HG02610 (cell line): ENCODE measurements at regions not wholly inside any gene's neighbourhood (a gene's known extent, or its start where the extent isn't known, plus 50 kb on each side); places are given as distances from the start of the nearest gene placed in this dataset.

Experiments used
- ATAC-seq: cut with Tn5 transposase; IDR thresholded peaks from one replicate; pipeline ENCODE4 v1.9.1; 2021; ENCODE audit warnings: mild to moderate bottlenecking, moderate library complexity; ENCODE audit not compliant: unreplicated experiment

DNA sequence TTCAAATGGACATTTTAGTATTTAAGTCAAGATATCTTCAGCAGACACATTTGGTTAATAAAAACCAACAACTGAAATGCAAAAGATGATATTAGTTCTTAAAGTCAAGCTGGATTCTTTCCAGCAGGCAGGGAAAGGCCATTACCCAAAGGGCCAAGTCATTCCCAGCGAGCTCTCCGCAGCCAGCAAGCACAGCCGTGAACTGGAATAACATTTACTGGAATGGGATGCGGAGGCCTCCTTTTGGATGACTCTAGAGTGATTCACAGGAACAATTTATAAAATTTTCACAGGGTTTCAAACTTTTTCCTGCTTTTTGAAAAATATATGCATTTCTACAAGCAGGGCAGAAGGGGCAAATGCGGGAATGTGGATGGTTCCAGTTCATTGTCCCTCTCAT is 76.6 kb upstream of the DAB2 start:
- no peak for ATAC-seq

DNA sequence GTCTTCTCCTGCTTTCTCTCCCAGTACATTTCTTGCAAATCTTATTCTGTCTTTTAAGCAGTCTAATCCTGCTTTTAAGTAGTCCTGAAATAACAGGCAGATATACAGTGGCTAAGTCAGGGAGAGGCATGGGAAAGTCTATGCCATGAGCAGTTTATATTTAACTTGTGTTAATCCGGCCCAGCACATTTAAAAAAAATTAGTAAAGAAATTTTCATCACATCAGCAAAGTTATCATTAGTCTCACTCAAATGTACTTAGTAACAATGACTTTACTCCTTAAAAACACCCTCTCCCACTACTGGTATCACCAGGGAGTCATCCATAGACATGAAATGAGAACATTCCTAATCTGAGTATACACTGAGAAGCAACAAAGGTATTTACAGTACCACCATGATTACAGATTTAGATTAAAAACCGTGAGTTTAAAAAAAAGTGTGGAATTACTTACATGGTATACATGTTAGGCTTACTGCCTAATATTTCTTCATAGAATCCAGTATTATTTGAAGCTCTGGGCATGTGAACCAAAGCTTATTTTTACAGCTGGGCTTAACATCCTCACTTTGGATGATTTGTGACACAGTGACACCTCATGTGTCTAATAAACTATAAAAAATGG is 75.9 kb upstream of the DAB2 start:
- ATAC-seq: no peak

DNA sequence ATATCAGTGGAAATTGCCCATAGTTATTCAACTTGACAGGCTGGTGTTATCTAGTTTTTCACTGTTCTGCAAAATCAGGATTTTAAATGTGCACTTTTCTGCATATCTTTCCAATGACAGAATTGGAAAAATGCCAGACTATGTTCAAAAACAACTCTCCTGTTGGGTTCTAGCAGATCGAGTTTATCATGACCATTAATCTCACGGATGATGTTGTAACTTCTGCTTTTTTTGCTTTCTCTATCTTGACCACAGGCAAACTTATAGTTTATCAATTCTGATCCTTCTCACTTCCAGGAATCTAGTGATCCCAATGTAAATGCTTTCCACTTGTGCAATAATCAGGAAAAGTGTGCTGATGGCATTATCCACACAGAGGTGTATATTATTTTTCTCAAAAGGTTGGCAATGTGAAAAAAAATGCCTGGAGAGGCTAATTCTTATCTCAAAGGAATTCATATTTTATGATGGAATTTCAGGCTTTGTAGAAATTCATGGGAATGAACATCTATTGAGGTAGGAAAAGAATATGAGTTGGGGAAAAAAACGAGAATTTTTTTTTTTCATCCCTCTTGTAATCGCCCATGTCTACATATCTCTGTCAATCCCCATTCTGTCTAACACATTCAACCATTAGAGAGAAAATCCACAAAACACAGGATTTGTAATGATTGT is 73.6 kb upstream of the DAB2 start:
- no peak for ATAC-seq

DNA sequence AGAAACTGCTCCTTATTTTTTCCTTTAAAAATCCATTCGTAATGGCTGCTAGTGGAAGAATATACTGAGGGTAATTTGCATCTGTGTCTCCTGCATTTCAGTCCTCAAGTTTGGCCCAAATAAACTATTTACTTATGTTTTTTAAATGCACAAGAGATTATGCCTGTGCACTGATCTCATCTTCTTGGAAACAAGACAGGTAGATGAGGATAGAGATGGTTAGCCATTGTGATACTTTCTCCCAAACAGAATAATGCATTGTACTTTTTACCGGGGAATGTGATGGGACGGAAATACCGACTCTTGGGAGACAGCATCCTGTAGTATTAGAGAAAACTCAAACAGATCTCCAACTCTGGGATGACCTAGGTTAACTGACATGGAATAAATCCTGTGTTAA is 72.5 kb upstream of the DAB2 start:
- no peak for ATAC-seq

DNA sequence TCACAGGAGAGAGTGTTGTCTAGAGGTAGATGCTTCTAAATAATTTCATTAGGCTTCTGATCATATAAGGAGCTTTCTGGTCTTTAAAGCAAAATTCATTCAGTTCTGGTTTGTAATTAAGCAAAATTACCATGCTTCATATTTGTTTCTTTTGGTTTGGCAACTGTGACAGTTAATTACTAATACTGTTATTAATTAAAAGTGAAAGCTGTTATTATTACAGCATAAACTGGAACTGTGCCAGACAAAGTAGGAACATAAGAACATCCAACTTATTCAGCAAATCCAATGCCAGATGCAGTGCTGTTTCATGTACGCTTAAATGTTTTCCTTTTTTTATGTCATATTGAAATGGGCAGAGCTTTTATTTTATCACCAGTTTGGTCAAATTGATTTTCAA is 70.4 kb upstream of the DAB2 start:
- no peak for ATAC-seq

DNA sequence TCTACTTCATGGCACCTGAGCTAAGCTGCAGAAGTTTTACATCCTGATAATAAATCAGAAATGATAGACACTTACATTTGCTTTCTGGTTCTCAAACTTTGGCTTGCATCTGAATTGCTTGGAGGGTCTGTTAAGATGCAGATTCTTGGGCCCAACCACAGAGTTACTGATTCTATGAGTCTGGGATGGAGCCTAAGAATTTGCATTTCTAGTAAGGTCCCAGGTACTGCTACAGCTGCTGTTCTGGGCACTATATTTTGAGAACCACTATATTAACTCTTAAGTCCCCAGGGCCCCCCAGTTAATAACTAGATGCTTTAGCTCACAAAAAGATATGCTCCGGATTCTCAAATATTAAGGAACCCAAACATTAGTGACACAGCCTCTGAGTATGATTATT is 69.8 kb upstream of the DAB2 start:
- ATAC-seq: no peak

DNA sequence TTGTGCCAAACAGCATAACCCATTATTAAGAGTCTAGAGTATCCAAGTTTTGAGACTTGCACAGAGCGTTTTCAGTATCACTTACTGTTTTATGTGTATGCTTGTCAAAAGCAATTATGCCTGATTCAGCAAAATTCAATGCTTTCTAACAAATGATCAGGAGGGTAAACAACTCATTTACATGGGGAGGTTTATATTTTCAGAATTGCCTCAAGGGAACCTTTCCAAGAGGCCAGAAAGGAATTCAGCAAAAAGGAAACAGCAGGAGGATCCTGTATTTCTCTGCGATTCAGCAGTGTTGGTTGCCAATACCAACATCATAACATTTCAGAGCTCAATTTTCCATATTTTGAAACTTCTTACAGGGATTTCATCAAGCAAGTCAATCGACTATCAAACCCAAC is 69.3 kb upstream of the DAB2 start:
- no peak for ATAC-seq

DNA sequence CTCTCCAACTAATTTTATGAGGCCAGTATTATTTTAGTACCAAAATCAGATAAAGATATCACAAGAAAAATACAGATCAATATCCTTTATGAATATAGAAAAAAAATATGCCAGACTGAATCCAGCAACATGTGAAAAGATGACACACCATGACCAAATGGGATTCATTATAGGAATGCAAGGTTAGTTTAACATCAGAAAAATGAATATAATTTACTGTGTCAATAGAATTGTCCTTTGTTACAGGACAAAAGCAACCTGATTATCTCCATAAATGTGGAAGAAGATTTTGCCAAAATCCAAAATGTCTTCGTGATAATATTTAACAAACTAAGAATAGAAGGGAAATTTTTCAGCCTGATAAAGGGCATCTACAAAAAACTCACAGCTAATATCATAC is 66.4 kb upstream of the DAB2 start:
- no peak for ATAC-seq

DNA sequence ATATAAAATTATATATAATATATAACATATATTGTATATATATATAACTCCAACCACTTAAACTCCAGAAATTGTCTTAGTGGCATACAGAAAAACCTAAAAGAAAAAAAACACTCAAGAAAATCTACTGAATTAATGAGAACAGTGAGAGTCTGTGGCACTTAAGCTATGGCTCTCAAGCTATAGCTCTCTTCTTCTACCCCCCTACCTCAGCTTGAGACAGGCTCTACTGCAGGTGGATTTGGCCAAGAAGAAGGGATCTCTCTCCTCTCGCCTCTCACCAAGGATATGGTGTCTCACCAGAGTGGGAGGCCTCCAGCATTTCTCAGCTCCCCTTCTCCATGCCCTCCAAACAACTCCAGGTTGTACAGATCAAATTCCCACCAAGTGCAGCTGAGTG is 64.5 kb upstream of the DAB2 start:
- ATAC-seq: no peak

DNA sequence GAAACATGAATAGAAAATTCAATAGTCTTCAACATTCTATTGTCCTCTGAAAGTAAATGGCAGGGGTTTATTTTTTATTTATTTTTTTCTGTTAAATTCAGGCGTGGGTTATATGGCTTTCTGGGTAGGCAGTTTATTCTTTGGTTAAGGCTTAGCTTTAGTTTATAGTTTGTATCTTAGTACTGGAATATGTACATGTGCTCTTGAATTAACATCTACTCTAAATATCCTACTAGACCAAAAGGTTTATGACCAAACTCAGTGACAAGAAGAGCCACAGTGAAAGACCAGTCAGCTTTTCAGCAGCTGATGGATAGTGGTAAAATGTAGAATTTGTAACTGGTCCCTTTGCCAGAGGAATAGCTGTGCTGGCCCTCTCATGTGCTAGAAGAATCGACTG is 62.0 kb upstream of the DAB2 start:
- ATAC-seq: no peak

DNA sequence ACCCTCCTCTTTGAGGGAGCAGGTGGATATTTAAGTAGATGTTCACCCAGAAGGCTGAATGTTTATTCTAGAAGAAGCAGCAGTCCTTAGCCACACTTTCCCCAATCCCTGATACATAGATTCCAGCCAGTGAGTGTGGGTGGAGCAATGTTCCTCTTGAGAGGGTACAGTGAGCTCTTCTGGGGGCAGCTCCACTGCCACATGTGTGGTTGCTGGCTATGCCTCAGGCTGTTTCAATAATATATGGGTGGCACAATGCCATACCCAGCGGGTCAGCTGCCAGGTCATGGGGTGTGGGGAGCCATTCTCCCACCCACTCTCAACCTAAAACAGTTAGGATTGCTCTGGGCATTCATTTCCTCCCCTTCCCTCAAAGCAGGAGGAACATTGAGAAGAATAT is 61.6 kb upstream of the DAB2 start:
- ATAC-seq: no peak

DNA sequence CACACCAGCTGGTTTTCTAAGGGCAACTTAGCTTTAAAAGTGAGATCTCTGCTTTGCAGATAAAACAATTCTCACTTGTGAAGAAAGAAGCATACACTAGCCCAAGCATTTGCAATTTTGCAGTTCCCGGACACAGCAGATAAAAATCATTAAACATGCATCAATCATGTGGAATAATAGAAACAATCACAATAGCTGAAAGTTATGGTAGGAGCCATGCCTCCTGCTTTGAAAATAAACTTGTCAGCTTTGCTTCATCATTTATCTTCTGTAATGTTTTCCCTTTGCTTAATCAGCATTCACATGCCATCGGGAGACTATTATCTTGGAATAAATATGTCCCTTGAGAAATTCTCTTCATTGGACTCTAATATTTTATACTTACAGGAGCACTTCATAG is 60.3 kb upstream of the DAB2 start:
- ATAC-seq: no peak

DNA sequence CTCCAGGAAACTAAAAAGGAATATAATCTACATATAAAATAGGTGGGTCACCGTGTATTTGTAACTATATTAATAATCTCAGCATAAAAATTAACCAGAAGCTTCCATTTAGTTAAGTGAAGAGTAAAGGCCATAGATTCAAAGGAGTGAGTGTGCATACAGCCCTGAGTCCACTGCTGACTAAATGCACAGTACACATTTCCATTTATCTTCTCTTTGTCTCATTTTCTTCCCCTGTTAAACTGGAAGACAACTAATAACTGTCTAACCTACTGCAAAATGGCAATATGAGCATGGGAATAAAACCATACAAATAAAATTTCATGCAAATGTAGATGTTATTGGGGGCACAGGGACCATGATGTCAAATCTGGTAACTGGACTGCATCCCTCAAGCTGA is 59.9 kb upstream of the DAB2 start:
- ATAC-seq: no peak

DNA sequence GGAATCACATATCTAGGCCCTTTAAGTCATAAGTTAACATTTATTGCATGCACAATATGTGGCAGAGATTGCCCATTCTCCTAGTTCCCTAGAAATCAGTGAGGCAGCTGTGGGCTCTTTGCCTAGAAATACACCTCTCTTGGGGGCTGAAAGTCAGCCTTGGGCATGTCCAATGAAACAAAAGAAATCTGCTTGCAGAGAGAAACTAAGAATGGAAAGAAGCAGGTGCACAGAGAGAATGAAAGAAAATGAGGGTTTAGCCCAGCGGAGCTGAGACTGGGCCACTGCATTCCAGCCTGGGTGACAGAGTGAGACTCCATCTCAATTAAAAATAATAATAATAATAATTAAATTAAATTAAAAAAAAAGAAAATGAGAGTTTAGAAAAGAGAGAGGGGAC is 57.3 kb upstream of the DAB2 start:
- ATAC-seq: no peak

DNA sequence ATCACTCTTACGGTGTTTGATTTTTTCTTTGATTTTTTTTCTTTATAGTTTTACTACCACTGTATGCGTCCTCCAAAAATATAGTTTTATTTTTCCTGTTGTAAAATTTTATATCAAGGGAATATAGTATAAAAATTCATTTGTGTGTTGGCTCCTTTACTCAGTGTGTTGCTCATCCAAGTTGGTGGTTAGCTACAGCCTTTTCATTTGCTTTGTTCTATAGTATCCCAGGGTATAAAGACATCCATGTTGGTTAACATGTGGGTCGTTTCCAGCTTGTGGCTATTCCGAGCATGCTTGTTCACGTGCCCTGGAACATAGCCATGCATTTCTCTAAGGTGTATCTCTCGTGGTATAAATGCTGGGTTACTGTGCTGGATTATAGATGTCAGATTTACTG is 54.8 kb upstream of the DAB2 start:
- ATAC-seq: no peak

DNA sequence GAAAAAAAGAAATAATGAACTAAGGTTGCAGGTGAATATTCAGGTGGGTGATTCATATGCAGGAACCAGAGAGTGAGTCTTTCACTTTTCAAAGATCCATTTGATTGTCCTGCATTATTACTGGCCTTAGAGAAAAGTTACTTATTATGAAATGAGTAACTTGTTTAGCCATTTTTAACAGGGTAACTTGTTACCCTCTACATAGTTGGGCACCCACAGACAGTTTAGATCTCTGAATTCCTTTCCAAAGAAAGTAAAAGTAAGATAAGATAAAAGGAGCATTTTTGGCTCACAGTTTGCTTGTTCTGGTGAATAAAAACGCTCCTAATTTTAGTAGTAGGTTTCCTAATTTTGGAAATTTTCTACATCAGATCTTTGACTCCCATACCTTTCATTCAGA is 54.1 kb upstream of the DAB2 start:
- no peak for ATAC-seq

DNA sequence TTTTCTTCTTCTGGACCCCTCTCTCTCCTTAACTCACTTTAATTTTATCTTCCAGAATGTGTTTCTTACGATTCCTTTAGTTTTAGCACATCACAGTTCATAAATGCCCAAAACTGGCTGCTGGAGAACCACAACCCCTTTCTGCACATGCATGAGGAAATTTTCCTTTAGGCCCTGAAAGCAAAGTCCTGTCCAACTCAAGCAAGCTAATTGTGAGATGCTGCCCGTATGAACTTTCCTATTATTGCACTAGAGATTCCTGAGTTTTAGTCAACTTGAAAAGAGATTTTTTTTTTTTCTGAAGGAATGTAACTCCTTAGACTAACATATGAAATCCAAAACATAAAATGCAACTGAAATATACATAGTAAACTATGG is 52.1 kb upstream of the DAB2 start:
- ATAC-seq: no peak

DNA sequence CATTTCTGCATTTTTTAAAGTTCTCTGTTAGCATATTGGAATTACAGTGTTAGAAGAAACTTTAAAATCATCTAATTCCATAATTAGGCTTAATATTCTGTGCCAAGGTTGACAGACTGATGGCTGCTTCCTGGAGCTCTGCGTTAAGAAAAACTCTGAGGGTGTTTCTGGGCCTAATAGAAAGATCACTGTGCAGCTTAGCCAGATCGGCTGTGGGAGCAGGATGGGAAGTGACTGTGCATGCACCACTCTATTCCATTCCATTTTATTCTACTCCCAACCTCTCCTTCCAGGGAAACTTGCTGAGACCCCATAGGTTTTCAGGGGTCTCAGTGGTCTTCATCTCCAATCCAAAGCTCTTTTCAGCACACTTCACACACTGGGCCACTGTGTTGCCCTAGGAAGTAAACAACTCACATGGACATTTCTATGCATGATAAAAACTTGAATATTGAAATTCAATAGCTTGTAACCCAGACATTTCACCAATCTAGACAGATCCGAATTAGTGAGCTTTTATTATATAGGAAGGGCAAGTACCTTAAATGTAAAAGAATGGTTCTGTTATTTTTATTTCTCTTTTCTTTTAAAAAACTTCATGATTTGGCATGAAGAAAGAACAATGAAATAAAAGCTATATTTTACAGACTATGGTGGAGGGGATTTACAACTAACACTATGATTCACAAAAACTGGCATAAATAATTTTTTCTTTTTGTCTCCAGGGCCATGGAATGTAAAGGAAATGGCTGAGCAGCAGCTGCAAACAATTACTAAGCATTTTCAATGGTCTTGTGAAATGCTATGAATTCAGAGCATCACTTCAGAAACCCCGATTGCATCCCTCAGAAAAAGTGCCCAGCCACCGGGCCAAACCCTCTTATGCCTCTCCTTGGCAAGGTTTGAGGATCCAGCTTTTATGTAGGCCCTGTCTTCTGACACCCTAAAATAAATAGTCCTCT is 51.4 kb upstream of the DAB2 start:
- no peak for ATAC-seq

DNA sequence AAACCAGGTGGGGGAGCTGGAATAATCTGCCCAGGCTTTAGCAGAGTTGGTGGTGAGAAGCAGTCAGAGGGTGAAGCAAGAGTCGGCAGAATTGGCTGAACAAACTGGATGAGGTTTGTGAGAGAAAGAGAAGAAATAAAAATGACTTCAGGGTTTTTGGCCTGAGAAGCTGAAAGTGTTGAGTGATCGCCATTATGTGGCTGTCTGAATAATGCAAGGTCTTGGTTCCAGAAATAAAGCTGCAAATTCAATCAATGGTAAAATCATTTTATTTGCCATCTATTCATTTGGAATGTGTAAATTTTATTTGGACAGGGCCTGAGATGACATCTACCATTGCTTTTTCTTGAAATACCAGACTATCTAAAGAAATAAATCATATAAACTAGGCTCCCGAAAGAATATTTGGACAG is 50.4 kb upstream of the DAB2 start:
- ATAC-seq: no peak
